ENCODE measurements at regions not wholly inside any gene's neighbourhood (a gene's known extent, or its start where the extent isn't known, plus 50 kb on each side); places are given as distances from the start of the nearest gene placed in this dataset.

GRCh38 chr4:1518997-1519700 lies 112.9 kb upstream of the NKX1-1 start:
- H3K4me3 ChIP-seq = no peak overlapping the region
- no peaks in the 10 kb centered on the region for H3K36me3 ChIP-seq (ENCODE audit: control insufficient read depth in 4 of 4, insufficient read depth in 4 of 4, low read length in 4 of 4)
- no peak overlapping the region for H3K27ac ChIP-seq (ENCODE audit: low read depth in 1 of 2, low read length in 1 of 2)
- TF ChIP-seq CTCF (IDR thresholded peaks at IDR 0.05; ENCODE audit: control extremely low read depth, extremely low read depth) = no peak
- no peaks in the 10 kb centered on the region for H3K4me1 ChIP-seq (ENCODE audit: control insufficient read depth in 5 of 5, insufficient read depth in 5 of 5, low read length in 5 of 5)
- ATAC-seq (ENCODE audit: insufficient read depth, low FRiP score) (no peak), DNase-seq (no peak)
- peaks cover 0 to 7% (median 0%) of the 10 kb centered on the region in 4 donors for H3K9me3 ChIP-seq (ENCODE audit: control insufficient read depth in 4 of 4, insufficient read depth in 3 of 4, low read length in 3 of 4)
- H3K9ac ChIP-seq (ENCODE audit: insufficient read depth in 1 of 2, low read length in 2 of 2) = no peak overlapping the region
- WGBS, 2 donors = 80 to 86% methylated on average over 19 to 20 of the region's 20 CpGs
- peaks cover 0 to 24% (median 13%) of the 10 kb centered on the region in 3 donors for H3K27me3 ChIP-seq (ENCODE audit: control insufficient read depth in 3 of 3, insufficient read depth in 3 of 3, low read length in 2 of 3)

- Histone ChIP-seq H3K9me3 (ENCODE audit: control insufficient read depth in 4 of 4, insufficient read depth in 3 of 4, low read length in 3 of 4) (peaks cover 0 to 8% (median 0%) of the 10 kb centered on the region in 4 donors), H3K36me3 (ENCODE audit: control insufficient read depth in 4 of 4, insufficient read depth in 4 of 4, low read length in 4 of 4) (no peaks in the 10 kb centered on the region), H3K4me3 (no peak overlapping the region), H3K27ac (ENCODE audit: low read depth in 1 of 2, low read length in 1 of 2) (no peak overlapping the region), H3K27me3 (ENCODE audit: control insufficient read depth in 3 of 3, insufficient read depth in 3 of 3, low read length in 2 of 3) (peaks cover 0 to 24% (median 19%) of the 10 kb centered on the region in 3 donors), H3K4me1 (ENCODE audit: control insufficient read depth in 5 of 5, insufficient read depth in 5 of 5, low read length in 5 of 5) (no peaks in the 10 kb centered on the region), H3K9ac (ENCODE audit: insufficient read depth in 1 of 2, low read length in 2 of 2) (no peak overlapping the region)
- TF ChIP-seq CTCF (IDR thresholded peaks at IDR 0.05; ENCODE audit: control extremely low read depth, extremely low read depth) = no peak
- no peak for ATAC-seq (ENCODE audit: insufficient read depth, low FRiP score)
- DNase-seq = no peak
- 86 to 88% methylated on average over 22 of the region's 22 CpGs for WGBS, 2 donors
Measured at GRCh38 chr4:1517592-1518411, 111.6 kb upstream of the NKX1-1 start.

DNA sequence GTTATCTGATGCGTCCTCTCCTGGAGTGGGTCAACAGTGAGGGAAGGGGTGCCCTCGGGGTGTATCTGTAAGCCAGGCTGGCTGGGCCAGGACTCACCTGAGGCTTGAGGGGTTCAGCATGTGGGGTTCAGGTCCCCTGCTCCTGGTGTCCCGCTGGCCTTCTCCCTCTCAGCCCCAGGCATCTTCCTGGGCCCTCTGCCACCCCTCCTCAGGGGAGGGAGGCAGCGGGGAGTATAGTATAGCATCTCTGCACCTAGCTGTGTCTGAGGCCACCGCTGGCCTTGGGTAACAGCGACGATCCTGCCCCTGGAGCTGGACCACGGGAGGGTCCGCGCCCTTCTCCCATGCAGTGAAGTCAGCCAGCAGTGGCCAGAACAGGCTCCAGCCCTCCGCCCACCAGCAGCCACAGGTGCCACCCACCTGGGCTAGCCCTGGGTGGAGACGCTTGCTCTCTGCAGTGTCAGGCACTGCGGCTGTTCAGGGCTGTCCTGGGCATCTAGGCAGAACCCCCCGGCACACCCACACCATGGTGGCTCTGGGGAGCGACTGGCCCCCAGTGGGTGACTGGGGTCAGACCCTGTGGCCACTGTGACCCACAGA lies 110.7 kb upstream of the NKX1-1 start:
- H3K4me1 ChIP-seq (ENCODE audit: control insufficient read depth in 5 of 5, insufficient read depth in 5 of 5, low read length in 5 of 5) = no peaks in the 10 kb centered on the region
- WGBS, 2 donors = 76 to 78% methylated on average over 15 of the region's 15 CpGs
- no peak for DNase-seq
- no peak for ATAC-seq (ENCODE audit: insufficient read depth, low FRiP score)
- TF ChIP-seq CTCF (IDR thresholded peaks at IDR 0.05; ENCODE audit: control extremely low read depth, extremely low read depth) = no peak
- H3K9me3 ChIP-seq (ENCODE audit: control insufficient read depth in 4 of 4, insufficient read depth in 3 of 4, low read length in 3 of 4) = peaks cover 0 to 5% (median 0%) of the 10 kb centered on the region in 4 donors
- peaks cover 0 to 24% (median 19%) of the 10 kb centered on the region in 3 donors for H3K27me3 ChIP-seq (ENCODE audit: control insufficient read depth in 3 of 3, insufficient read depth in 3 of 3, low read length in 2 of 3)
- no peak overlapping the region for H3K9ac ChIP-seq (ENCODE audit: insufficient read depth in 1 of 2, low read length in 2 of 2)
- no peak overlapping the region for H3K4me3 ChIP-seq
- no peaks in the 10 kb centered on the region for H3K36me3 ChIP-seq (ENCODE audit: control insufficient read depth in 4 of 4, insufficient read depth in 4 of 4, low read length in 4 of 4)
- no peak overlapping the region for H3K27ac ChIP-seq (ENCODE audit: low read depth in 1 of 2, low read length in 1 of 2)
